ENCODE measurements at regions not wholly inside any gene's neighbourhood (a gene's known extent, or its start where the extent isn't known, plus 50 kb on each side); places are given as distances from the start of the nearest gene placed in this dataset.

DNA sequence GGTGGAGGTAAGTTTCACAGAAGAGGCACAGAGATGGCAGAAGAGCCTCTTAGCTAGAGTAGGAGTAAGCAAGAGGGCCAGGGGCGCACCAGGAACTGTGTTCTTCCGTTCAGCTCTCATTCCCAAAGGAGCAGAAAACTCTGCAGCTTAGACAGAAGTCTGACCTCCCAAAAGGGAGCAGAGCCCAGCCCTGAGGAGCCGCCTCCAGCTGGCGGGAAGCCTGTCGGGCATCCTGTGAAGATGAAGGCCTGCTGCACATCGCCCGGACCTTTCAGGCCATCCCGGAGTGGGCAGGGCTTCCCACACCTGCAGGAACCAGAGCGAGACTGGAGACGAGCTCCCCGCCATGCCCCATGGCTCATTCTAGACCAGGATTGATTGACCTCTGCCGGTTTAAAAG is 1102.8 kb downstream of the BRD1 start:
- TF ChIP-seq, protein P1, sequence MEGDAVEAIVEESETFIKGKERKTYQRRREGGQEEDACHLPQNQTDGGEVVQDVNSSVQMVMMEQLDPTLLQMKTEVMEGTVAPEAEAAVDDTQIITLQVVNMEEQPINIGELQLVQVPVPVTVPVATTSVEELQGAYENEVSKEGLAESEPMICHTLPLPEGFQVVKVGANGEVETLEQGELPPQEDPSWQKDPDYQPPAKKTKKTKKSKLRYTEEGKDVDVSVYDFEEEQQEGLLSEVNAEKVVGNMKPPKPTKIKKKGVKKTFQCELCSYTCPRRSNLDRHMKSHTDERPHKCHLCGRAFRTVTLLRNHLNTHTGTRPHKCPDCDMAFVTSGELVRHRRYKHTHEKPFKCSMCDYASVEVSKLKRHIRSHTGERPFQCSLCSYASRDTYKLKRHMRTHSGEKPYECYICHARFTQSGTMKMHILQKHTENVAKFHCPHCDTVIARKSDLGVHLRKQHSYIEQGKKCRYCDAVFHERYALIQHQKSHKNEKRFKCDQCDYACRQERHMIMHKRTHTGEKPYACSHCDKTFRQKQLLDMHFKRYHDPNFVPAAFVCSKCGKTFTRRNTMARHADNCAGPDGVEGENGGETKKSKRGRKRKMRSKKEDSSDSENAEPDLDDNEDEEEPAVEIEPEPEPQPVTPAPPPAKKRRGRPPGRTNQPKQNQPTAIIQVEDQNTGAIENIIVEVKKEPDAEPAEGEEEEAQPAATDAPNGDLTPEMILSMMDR (IDR thresholded peaks at IDR 0.05; ENCODE audit: low read depth, low read length) = no peak
- no peak for TF ChIP-seq POLR2A (IDR thresholded peaks at IDR 0.05; ENCODE audit: extremely low read depth, insufficient read length)
- TF ChIP-seq, protein P2, sequence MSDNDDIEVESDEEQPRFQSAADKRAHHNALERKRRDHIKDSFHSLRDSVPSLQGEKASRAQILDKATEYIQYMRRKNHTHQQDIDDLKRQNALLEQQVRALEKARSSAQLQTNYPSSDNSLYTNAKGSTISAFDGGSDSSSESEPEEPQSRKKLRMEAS (IDR thresholded peaks at IDR 0.05; ENCODE audit: low read depth, low read length) = no peak

All from NB4 (cell line).